ENCODE measurements at regions not wholly inside any gene's neighbourhood (a gene's known extent, or its start where the extent isn't known, plus 50 kb on each side); places are given as distances from the start of the nearest gene placed in this dataset.

GRCh38 chr7:112880818-112881418 is 90.7 kb upstream of the TMEM168 start:
- no peak for TF ChIP-seq CTCF (IDR thresholded peaks at IDR 0.05)
- TF ChIP-seq POLR2A (IDR thresholded peaks at IDR 0.05), result no peak
- TF ChIP-seq EP300 (IDR thresholded peaks at IDR 0.05; ENCODE audit: low read depth), result no peak
